Suprapubic skin (tissue), 4 donors: ENCODE measurements at regions not wholly inside any gene's neighbourhood (a gene's known extent, or its start where the extent isn't known, plus 50 kb on each side); places are given as distances from the start of the nearest gene placed in this dataset.

Experiments
- CTCF ChIP-seq, 2 donors: fragments of 200-600 bp in 1 of 2; fragments of 450-650 bp in 1 of 2; sonication (generic) in 1 of 2; IDR thresholded peaks; one replicate each; pipeline ENCODE4 v1.5.1; 2016 to 2019; ENCODE audit warnings: antibody characterized with exemption in 2 of 2, mild to moderate bottlenecking in 1 of 2, moderate library complexity in 1 of 2
- EP300 ChIP-seq: sonication (generic); formaldehyde crosslinking; IDR thresholded peaks from one replicate; pipeline ENCODE4 v1.6.1; 2017; ENCODE audit warnings: antibody characterized with exemption
- POLR2AphosphoS5 ChIP-seq, 3 donors: sonication (generic); formaldehyde crosslinking; IDR thresholded peaks; one replicate each; pipeline ENCODE4 v1.6.1; 2017; ENCODE audit warnings: antibody characterized with exemption in 3 of 3

GRCh38 chr2:125710561-125710960 is 945.4 kb upstream of the GYPC start:
- TF ChIP-seq CTCF (IDR thresholded peaks at IDR 0.05) (no peak), POLR2AphosphoS5 (IDR thresholded peaks at IDR 0.05) (no peak), EP300 (no peak)
